DOHH2 (cell line): ENCODE measurements at regions not wholly inside any gene's neighbourhood (a gene's known extent, or its start where the extent isn't known, plus 50 kb on each side); places are given as distances from the start of the nearest gene placed in this dataset.

Source experiments
- H3F3A ChIP-seq: fragments of 200-600 bp; sonication (generic), shearing (Covaris generic); 2 replicates; pipeline ENCODE4 v1.6.0; 2016; ENCODE audit warnings: antibody characterized with exemption, mild to moderate bottlenecking; ENCODE audit not compliant: control insufficient read depth, insufficient read depth
- H3K27ac ChIP-seq: fragments of 200-600 bp; sonication (generic); 2 replicates; pipeline ENCODE4 v1.5.1; 2014; ENCODE audit warnings: low read depth, mild to moderate bottlenecking, low read length, moderate library complexity
- H3K27me3 ChIP-seq: fragments of 200-600 bp; sonication (generic); 2 replicates; pipeline ENCODE4 v1.6.1; 2014; ENCODE audit warnings: mild to moderate bottlenecking, low read length, mixed read lengths; ENCODE audit not compliant: control insufficient read depth
- H3K36me3 ChIP-seq: fragments of 200-600 bp; sonication (generic); 2 replicates; pipeline ENCODE4 v1.6.1; 2014; ENCODE audit warnings: mild to moderate bottlenecking, low read length, moderate library complexity, mixed read lengths; ENCODE audit not compliant: control insufficient read depth
- H3K4me1 ChIP-seq: fragments of 200-600 bp; sonication (generic); 2 replicates; pipeline ENCODE4 v1.6.1; 2014; ENCODE audit warnings: mild to moderate bottlenecking, low read length, mixed read lengths; ENCODE audit not compliant: control insufficient read depth
- H3K4me2 ChIP-seq: fragments of 200-600 bp; sonication (generic); 2 replicates; pipeline ENCODE4 v1.6.0; 2014; ENCODE audit warnings: mild to moderate bottlenecking, low read length, moderate library complexity
- H3K4me3 ChIP-seq: fragments of 200-600 bp; sonication (generic); 2 replicates; pipeline ENCODE4 v1.5.1; 2014; ENCODE audit warnings: mild to moderate bottlenecking, low read length, mixed read lengths
- H3K79me2 ChIP-seq: fragments of 200-600 bp; sonication (generic); 2 replicates; pipeline ENCODE4 v1.6.1; 2014; ENCODE audit warnings: mild to moderate bottlenecking, low read length, mixed read lengths; ENCODE audit not compliant: control insufficient read depth
- H3K9me2 ChIP-seq: fragments of 200-600 bp; sonication (generic); replicated peaks from 2 replicates; pipeline ENCODE4 v1.6.1; 2014; ENCODE audit warnings: mild to moderate bottlenecking, low read length, mixed read lengths; ENCODE audit not compliant: control insufficient read depth
- H3K9me3 ChIP-seq: fragments of 200-600 bp; sonication (generic); 2 replicates; pipeline ENCODE4 v1.6.1; 2014; ENCODE audit warnings: antibody characterized with exemption, low read length, mixed read lengths; ENCODE audit not compliant: control insufficient read depth, insufficient read depth
- H4K20me1 ChIP-seq: fragments of 200-600 bp; sonication (generic); 2 replicates; pipeline ENCODE4 v1.6.0; 2014; ENCODE audit warnings: low read depth, mild to moderate bottlenecking, antibody characterized with exemption, low read length, moderate library complexity; ENCODE audit not compliant: control insufficient read depth, insufficient read depth
- CTCF ChIP-seq: fragments of 200-600 bp; sonication (generic); IDR thresholded peaks from one replicate; pipeline ENCODE4 v1.5.1; 2014; ENCODE audit warnings: antibody characterized with exemption, mild to moderate bottlenecking, low read depth, low read length; ENCODE audit not compliant: poor library complexity, severe bottlenecking
- EZH2phosphoT487 ChIP-seq: fragments of 200-600 bp; sonication (generic); IDR thresholded peaks from 2 replicates; pipeline ENCODE4 v1.6.1; 2017; ENCODE audit warnings: borderline replicate concordance, mild to moderate bottlenecking, antibody characterized with exemption, low read length, moderate library complexity, mixed read lengths

DNA sequence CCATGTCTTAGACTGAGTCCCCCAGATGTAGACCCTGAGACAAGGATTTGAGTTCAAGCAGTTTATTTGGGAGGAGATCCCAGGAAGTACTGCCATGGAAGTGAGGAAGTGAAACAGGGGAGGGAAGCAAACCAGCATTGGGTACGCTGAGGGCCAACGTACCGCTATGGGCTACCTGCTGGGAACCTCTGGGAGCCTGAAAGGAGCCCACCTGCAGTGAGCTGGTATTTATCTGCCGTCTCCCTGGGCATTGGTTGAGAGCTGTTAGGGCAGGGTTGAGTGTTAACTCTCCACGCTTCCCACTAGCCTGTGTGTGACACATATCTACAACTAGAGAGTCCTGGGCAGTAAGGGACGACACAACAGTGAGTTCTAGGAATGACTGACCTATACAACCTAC lies 131.6 kb upstream of the SLC24A2 start:
- Histone ChIP-seq H3K4me2 (no peak overlapping the region), H3K27ac (no peak overlapping the region), H3K79me2 (no peaks in the 10 kb centered on the region), H3K9me3 (no peaks in the 10 kb centered on the region), H4K20me1 (no peaks in the 10 kb centered on the region), H3K27me3 (peaks cover 10% of the 10 kb centered on the region), H3K36me3 (no peaks in the 10 kb centered on the region), H3K4me3 (no peak overlapping the region), H3K4me1 (no peaks in the 10 kb centered on the region), H3K9me2 (no peaks in the 10 kb centered on the region), H3F3A (no peaks in the 10 kb centered on the region)
- no peak for TF ChIP-seq CTCF
- no peak for TF ChIP-seq EZH2phosphoT487

GRCh38 chr9:19918630-19919029 lies 129.8 kb upstream of the SLC24A2 start:
- H3K9me2 ChIP-seq = no peaks in the 10 kb centered on the region
- TF ChIP-seq CTCF (no peak), EZH2phosphoT487 (no peak)
- no peaks in the 10 kb centered on the region for H3K79me2 ChIP-seq
- H3K9me3 ChIP-seq = no peaks in the 10 kb centered on the region
- no peak overlapping the region for H3K4me3 ChIP-seq
- no peak overlapping the region for H3K4me2 ChIP-seq
- peaks cover 4% of the 10 kb centered on the region for H3K27me3 ChIP-seq
- H3K4me1 ChIP-seq = no peaks in the 10 kb centered on the region
- H3F3A ChIP-seq = no peaks in the 10 kb centered on the region
- no peaks in the 10 kb centered on the region for H3K36me3 ChIP-seq
- no peaks in the 10 kb centered on the region for H4K20me1 ChIP-seq
- no peak overlapping the region for H3K27ac ChIP-seq

DNA sequence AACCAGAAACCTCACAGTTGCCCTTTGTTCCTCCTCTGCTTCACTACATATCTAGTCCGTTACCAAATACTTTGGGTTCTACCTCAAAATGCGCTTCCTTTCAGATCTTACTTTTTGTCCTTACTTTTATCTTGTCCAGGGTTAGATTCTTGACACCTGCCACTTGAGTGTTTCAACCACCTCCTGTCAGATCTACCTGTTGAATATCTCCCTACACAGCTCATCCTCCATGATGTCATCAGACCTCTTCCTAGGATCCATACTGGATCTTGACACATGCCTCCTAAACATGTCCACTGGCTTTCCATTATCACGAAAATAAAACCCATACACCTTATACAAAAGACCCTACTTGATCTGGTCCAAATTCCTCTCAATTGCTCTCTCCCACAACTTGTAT lies 125.2 kb upstream of the SLC24A2 start:
- TF ChIP-seq CTCF = no peak
- no peak for TF ChIP-seq EZH2phosphoT487
- Histone ChIP-seq H3K9me2 (no peaks in the 10 kb centered on the region), H3K27me3 (peaks cover 4% of the 10 kb centered on the region), H3K79me2 (no peaks in the 10 kb centered on the region), H3K27ac (no peak overlapping the region), H3F3A (no peaks in the 10 kb centered on the region), H3K4me2 (no peak overlapping the region), H3K9me3 (no peaks in the 10 kb centered on the region), H3K4me3 (no peak overlapping the region), H4K20me1 (no peaks in the 10 kb centered on the region), H3K4me1 (no peaks in the 10 kb centered on the region), H3K36me3 (no peaks in the 10 kb centered on the region)

- H3K27me3 ChIP-seq = peaks cover 4% of the 10 kb centered on the region; the same call in 1 of the 2 replicates
- H4K20me1 ChIP-seq = no peaks in the 10 kb centered on the region
- H3K79me2 ChIP-seq = no peaks in the 10 kb centered on the region
- no peaks in the 10 kb centered on the region for H3K4me1 ChIP-seq
- no peaks in the 10 kb centered on the region for H3K9me2 ChIP-seq
- no peak overlapping the region for H3K27ac ChIP-seq
- H3K9me3 ChIP-seq = no peaks in the 10 kb centered on the region
- H3K36me3 ChIP-seq = no peaks in the 10 kb centered on the region
- H3K4me2 ChIP-seq = no peak overlapping the region
- TF ChIP-seq EZH2phosphoT487 (no peak), CTCF (no peak)
- no peaks in the 10 kb centered on the region for H3F3A ChIP-seq
- H3K4me3 ChIP-seq = no peak overlapping the region
Observed at GRCh38 chr9:19913151-19913550, 124.3 kb upstream of the SLC24A2 start.
